ENCODE measurements at regions not wholly inside any gene's neighbourhood (a gene's known extent, or its start where the extent isn't known, plus 50 kb on each side); places are given as distances from the start of the nearest gene placed in this dataset.

DNA sequence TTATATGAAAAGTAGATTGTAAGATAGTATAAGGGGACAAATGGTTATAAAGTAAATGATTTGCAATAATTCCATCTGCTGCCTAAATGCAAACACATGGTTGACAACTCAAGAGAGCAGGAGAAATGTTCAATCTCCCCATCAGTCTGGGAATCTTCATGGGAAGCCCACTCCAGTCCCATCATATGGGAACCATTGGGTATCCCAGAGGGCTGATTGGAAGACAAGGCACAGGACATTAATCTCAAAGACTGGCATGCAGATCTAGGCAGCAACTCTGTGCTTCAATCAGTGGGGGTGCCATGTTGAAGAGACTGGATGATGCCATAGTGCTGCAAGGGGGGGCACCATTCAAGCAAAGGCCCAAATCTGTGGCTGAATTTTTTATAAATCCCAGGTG lies 193.1 kb upstream of the PDE4D start:
- Histone ChIP-seq H4K20me1 (ENCODE audit: insufficient read depth, low read length) (no peaks in the 10 kb centered on the region), H3K4me3 (replicated peaks in 1 of 3; ENCODE audit: insufficient read depth in 1 of 3, low read depth in 2 of 3, low read length in 3 of 3) (no peak overlapping the region), H3K4me1 (ENCODE audit: insufficient read depth, low read length) (no peaks in the 10 kb centered on the region), H3K4me2 (ENCODE audit: low read depth, low read length) (no peak overlapping the region), H3K27me3 (ENCODE audit: control insufficient read depth in 1 of 2, insufficient read depth in 2 of 2, low read length in 2 of 2) (no peaks in the 10 kb centered on the region), H3K79me2 (ENCODE audit: insufficient read depth, low read length) (no peaks in the 10 kb centered on the region), H3K9ac (ENCODE audit: insufficient read depth, low read depth, low read length) (no peak overlapping the region), H3K9me3 (ENCODE audit: low read length) (no peaks in the 10 kb centered on the region), H3K27ac (ENCODE audit: extremely low read length, insufficient read depth, low read length) (no peak overlapping the region), H3K36me3 (replicated peaks in 1 of 2; ENCODE audit: control insufficient read depth in 1 of 2, insufficient read depth in 2 of 2, low read length in 2 of 2) (no peaks in the 10 kb centered on the region), H2AFZ (ENCODE audit: low read length) (no peak overlapping the region)
- no peak for DNase-seq (ENCODE audit: low spot score)
- BruUV-seq (replicated peaks) = no TSS peak
- in situ Hi-C loops (cut with HindIII; ENCODE audit: extremely low pct_ligation_motif_present, low pct_unique_long_range_greater_than_20kb) = no loop called here
- POLR2A ChIA-PET = no interaction called here
- CTCF ChIA-PET (ENCODE audit: low intra/inter-chr PET ratio, low total read pairs) = no interaction called here
- intact Hi-C loops (cut with micrococcal nuclease; ENCODE audit: unreplicated experiment) = no loop called here
- ATAC-seq = no peak
- TF ChIP-seq RELA (CRISPR knock-in tag; IDR thresholded peaks at IDR 0.05) = no peak
- TF ChIP-seq, protein P1, sequence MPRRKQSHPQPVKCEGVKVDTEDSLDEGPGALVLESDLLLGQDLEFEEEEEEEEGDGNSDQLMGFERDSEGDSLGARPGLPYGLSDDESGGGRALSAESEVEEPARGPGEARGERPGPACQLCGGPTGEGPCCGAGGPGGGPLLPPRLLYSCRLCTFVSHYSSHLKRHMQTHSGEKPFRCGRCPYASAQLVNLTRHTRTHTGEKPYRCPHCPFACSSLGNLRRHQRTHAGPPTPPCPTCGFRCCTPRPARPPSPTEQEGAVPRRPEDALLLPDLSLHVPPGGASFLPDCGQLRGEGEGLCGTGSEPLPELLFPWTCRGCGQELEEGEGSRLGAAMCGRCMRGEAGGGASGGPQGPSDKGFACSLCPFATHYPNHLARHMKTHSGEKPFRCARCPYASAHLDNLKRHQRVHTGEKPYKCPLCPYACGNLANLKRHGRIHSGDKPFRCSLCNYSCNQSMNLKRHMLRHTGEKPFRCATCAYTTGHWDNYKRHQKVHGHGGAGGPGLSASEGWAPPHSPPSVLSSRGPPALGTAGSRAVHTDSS (CRISPR knock-in tag; conservative IDR thresholded peaks at IDR 0.05) = no peak
- TF ChIP-seq, protein P2, sequence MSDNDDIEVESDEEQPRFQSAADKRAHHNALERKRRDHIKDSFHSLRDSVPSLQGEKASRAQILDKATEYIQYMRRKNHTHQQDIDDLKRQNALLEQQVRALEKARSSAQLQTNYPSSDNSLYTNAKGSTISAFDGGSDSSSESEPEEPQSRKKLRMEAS (IDR thresholded peaks at IDR 0.05) = no peak
- TF ChIP-seq, protein P3, sequence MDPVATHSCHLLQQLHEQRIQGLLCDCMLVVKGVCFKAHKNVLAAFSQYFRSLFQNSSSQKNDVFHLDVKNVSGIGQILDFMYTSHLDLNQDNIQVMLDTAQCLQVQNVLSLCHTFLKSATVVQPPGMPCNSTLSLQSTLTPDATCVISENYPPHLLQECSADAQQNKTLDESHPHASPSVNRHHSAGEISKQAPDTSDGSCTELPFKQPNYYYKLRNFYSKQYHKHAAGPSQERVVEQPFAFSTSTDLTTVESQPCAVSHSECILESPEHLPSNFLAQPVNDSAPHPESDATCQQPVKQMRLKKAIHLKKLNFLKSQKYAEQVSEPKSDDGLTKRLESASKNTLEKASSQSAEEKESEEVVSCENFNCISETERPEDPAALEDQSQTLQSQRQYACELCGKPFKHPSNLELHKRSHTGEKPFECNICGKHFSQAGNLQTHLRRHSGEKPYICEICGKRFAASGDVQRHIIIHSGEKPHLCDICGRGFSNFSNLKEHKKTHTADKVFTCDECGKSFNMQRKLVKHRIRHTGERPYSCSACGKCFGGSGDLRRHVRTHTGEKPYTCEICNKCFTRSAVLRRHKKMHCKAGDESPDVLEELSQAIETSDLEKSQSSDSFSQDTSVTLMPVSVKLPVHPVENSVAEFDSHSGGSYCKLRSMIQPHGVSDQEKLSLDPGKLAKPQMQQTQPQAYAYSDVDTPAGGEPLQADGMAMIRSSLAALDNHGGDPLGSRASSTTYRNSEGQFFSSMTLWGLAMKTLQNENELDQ (CRISPR knock-in tag; IDR thresholded peaks at IDR 0.05; ENCODE audit: borderline replicate concordance) = no peak
- no peak for TF ChIP-seq ZBTB1 (CRISPR knock-in tag; IDR thresholded peaks at IDR 0.05; ENCODE audit: borderline replicate concordance)
- FAIRE-seq = no peak

DNA sequence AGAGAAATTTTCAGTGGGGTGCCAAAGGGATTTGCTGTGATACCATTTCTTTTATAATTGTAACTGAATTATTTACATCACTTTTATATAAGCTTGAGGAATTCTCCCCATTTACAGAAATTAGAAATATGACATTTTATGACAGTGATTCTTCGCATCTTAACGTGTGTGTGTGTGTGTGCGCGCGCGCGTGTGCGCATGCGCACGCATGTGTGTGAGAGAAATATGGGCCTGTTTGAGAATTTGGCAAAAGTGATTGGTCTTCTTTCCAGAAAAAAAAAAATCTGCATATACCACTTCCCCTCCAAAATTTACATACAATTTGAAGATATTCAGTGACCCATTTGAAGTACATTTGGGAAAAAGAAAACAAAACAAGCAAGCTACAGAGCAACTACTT lies 190.7 kb upstream of the PDE4D start:
- no peaks in the 10 kb centered on the region for H3K79me2 ChIP-seq (ENCODE audit: insufficient read depth, low read length)
- no CpG with 5 or more reads among the region's 10 CpGs for WGBS (ENCODE audit: low lambda C conversion rate)
- no peaks in the 10 kb centered on the region for H3K36me3 ChIP-seq (replicated peaks in 1 of 2; ENCODE audit: control insufficient read depth in 1 of 2, insufficient read depth in 2 of 2, low read length in 2 of 2)
- intact Hi-C loops (cut with micrococcal nuclease; ENCODE audit: unreplicated experiment) = no loop called here
- FAIRE-seq = no peak
- no TSS peak for BruUV-seq (replicated peaks)
- in situ Hi-C loops (cut with HindIII; ENCODE audit: extremely low pct_ligation_motif_present, low pct_unique_long_range_greater_than_20kb) = no loop called here
- ChIA-PET CTCF (ENCODE audit: low intra/inter-chr PET ratio, low total read pairs) (no interaction called here), POLR2A (no interaction called here)
- no peak overlapping the region for H2AFZ ChIP-seq (ENCODE audit: low read length)
- no peak for DNase-seq (ENCODE audit: low spot score)
- no peak overlapping the region for H3K4me3 ChIP-seq (replicated peaks in 1 of 3; ENCODE audit: insufficient read depth in 1 of 3, low read depth in 2 of 3, low read length in 3 of 3)
- H3K4me2 ChIP-seq (ENCODE audit: low read depth, low read length) = no peak overlapping the region
- ATAC-seq = no peak
- H3K27me3 ChIP-seq (ENCODE audit: control insufficient read depth in 1 of 2, insufficient read depth in 2 of 2, low read length in 2 of 2) = no peaks in the 10 kb centered on the region
- H3K4me1 ChIP-seq (ENCODE audit: insufficient read depth, low read length) = no peaks in the 10 kb centered on the region
- H4K20me1 ChIP-seq (ENCODE audit: insufficient read depth, low read length) = no peaks in the 10 kb centered on the region
- no peak overlapping the region for H3K9ac ChIP-seq (ENCODE audit: insufficient read depth, low read depth, low read length)
- H3K27ac ChIP-seq (ENCODE audit: extremely low read length, insufficient read depth, low read length) = no peak overlapping the region
- H3K9me3 ChIP-seq (ENCODE audit: low read length) = no peaks in the 10 kb centered on the region
- TF ChIP-seq SOX13 (IDR thresholded peaks at IDR 0.05) = no peak
- no peak for TF ChIP-seq SOX13 (CRISPR knock-in tag; conservative IDR thresholded peaks at IDR 0.05 in 1 of 2, IDR thresholded peaks at IDR 0.05 in 1 of 2)
- TF ChIP-seq, protein P4, sequence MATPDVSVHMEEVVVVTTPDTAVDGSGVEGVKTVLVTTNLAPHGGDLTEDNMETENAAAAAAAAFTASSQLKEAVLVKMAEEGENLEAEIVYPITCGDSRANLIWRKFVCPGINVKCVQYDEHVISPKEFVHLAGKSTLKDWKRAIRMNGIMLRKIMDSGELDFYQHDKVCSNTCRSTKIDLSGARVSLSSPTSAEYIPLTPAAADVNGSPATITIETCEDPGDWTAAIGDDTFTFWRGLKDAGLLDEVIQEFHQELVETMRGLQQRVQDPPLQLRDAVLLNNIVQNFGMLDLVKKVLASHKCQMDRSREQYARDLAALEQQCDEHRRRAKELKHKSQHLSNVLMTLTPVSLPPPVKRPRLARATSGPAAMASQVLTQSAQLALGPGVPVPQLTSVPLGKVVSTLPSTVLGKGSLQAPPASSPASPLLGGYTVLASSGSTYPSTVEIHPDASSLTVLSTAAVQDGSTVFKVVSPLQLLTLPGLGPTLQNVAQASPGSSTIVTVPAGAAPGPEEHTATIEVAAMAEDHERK (CRISPR knock-in tag; IDR thresholded peaks at IDR 0.05; ENCODE audit: low read depth) = no peak
- TF ChIP-seq, protein P5, sequence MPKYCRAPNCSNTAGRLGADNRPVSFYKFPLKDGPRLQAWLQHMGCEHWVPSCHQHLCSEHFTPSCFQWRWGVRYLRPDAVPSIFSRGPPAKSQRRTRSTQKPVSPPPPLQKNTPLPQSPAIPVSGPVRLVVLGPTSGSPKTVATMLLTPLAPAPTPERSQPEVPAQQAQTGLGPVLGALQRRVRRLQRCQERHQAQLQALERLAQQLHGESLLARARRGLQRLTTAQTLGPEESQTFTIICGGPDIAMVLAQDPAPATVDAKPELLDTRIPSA (CRISPR knock-in tag; IDR thresholded peaks at IDR 0.05; ENCODE audit: borderline replicate concordance) = no peak
- TF ChIP-seq, protein P6, sequence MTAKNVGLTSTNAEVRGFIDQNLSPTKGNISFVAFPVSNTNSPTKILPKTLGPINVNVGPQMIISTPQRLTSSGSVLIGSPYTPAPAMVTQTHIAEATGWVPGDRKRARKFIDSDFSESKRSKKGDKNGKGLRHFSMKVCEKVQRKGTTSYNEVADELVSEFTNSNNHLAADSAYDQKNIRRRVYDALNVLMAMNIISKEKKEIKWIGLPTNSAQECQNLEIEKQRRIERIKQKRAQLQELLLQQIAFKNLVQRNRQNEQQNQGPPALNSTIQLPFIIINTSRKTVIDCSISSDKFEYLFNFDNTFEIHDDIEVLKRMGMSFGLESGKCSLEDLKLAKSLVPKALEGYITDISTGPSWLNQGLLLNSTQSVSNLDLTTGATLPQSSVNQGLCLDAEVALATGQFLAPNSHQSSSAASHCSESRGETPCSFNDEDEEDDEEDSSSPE (CRISPR knock-in tag; IDR thresholded peaks at IDR 0.05) = no peak
- TF ChIP-seq ZNF292 (CRISPR knock-in tag; IDR thresholded peaks at IDR 0.05; ENCODE audit: borderline replicate concordance, low read depth) = no peak
